ENCODE measurements at regions not wholly inside any gene's neighbourhood (a gene's known extent, or its start where the extent isn't known, plus 50 kb on each side); places are given as distances from the start of the nearest gene placed in this dataset.

- TF ChIP-seq CTCF (conservative IDR thresholded peaks at IDR 0.05; ENCODE audit: low read depth, low read length) (no peak), EZH2 (IDR thresholded peaks at IDR 0.05; ENCODE audit: low read length, unreplicated experiment) (no peak), EZH2phosphoT487 (IDR thresholded peaks at IDR 0.05; ENCODE audit: borderline replicate concordance, low read length) (no peak)
Measured at GRCh38 chr6:125358898-125359297, 57.1 kb upstream of the HDDC2 start.

Measured in PC-3 (cell line).